ENCODE measurements at regions not wholly inside any gene's neighbourhood (a gene's known extent, or its start where the extent isn't known, plus 50 kb on each side); places are given as distances from the start of the nearest gene placed in this dataset.

- Histone ChIP-seq H3K9me3 (ENCODE audit: low read length) (no peaks in the 10 kb centered on the region), H3K9me2 (ENCODE audit: insufficient read depth, low read length) (no peaks in the 10 kb centered on the region), H3K4me3 (ENCODE audit: low read length) (no peak overlapping the region), H3K36me3 (ENCODE audit: insufficient read depth, low read length) (no peaks in the 10 kb centered on the region), H3F3A (ENCODE audit: insufficient read depth, low read length, poor library complexity, severe bottlenecking) (no peaks in the 10 kb centered on the region), H4K20me1 (ENCODE audit: insufficient read depth) (no peaks in the 10 kb centered on the region), H3K9ac (ENCODE audit: low read length) (no peak overlapping the region), H3K4me2 (ENCODE audit: low read length) (no peak overlapping the region), H2AFZ (ENCODE audit: low read depth, low read length) (no peak overlapping the region), H3K27me3 (ENCODE audit: insufficient read depth, low read depth, low read length) (no peaks in the 10 kb centered on the region), H3K27ac (ENCODE audit: low read length) (no peak overlapping the region), H3K79me2 (replicated peaks; ENCODE audit: insufficient read depth, low read length) (no peaks in the 10 kb centered on the region)
- TF ChIP-seq SMC3 (conservative IDR thresholded peaks at IDR 0.05; ENCODE audit: poor library complexity), result no peak
- no peak for TF ChIP-seq REST (IDR thresholded peaks at IDR 0.05; ENCODE audit: borderline replicate concordance)
- TF ChIP-seq RAD21 (conservative IDR thresholded peaks at IDR 0.05), result no peak
- no peak for TF ChIP-seq MXI1 (conservative IDR thresholded peaks at IDR 0.05; ENCODE audit: poor library complexity, severe bottlenecking)
- TF ChIP-seq CTCF (IDR thresholded peaks at IDR 0.05; ENCODE audit: poor library complexity, severe bottlenecking), result no peak
- no peak for TF ChIP-seq TAF1 (IDR thresholded peaks at IDR 0.05; ENCODE audit: low read depth)
- no peak for TF ChIP-seq EZH2 (IDR thresholded peaks at IDR 0.05; ENCODE audit: borderline replicate concordance, insufficient read depth, low read length, poor library complexity, severe bottlenecking)
- TF ChIP-seq POLR2AphosphoS5 (IDR thresholded peaks at IDR 0.05), result no peak
- no peak for TF ChIP-seq EP300 (conservative IDR thresholded peaks at IDR 0.05; ENCODE audit: poor library complexity, severe bottlenecking)
These were observed 1716.1 kb downstream of the OLFM4 start for GRCh38 chr13:54744747-54745146.

- Histone ChIP-seq H3K9me2 (ENCODE audit: insufficient read depth, low read length) (no peaks in the 10 kb centered on the region), H3K36me3 (ENCODE audit: insufficient read depth, low read length) (no peaks in the 10 kb centered on the region), H2AFZ (ENCODE audit: low read depth, low read length) (no peak overlapping the region), H4K20me1 (ENCODE audit: insufficient read depth) (no peaks in the 10 kb centered on the region), H3K4me2 (ENCODE audit: low read length) (no peak overlapping the region), H3F3A (ENCODE audit: insufficient read depth, low read length, poor library complexity, severe bottlenecking) (no peaks in the 10 kb centered on the region), H3K27ac (ENCODE audit: low read length) (no peak overlapping the region), H3K9ac (ENCODE audit: low read length) (no peak overlapping the region), H3K27me3 (ENCODE audit: insufficient read depth, low read depth, low read length) (no peaks in the 10 kb centered on the region), H3K9me3 (ENCODE audit: low read length) (no peaks in the 10 kb centered on the region), H3K79me2 (replicated peaks; ENCODE audit: insufficient read depth, low read length) (no peaks in the 10 kb centered on the region), H3K4me3 (ENCODE audit: low read length) (no peak overlapping the region)
- TF ChIP-seq SMC3 (conservative IDR thresholded peaks at IDR 0.05; ENCODE audit: poor library complexity) (no peak), EZH2 (IDR thresholded peaks at IDR 0.05; ENCODE audit: borderline replicate concordance, insufficient read depth, low read length, poor library complexity, severe bottlenecking) (no peak), POLR2AphosphoS5 (IDR thresholded peaks at IDR 0.05) (no peak)
These were observed 1721.9 kb downstream of the OLFM4 start for GRCh38 chr13:54750521-54750920.

- Histone ChIP-seq H3K27me3 (ENCODE audit: insufficient read depth, low read depth, low read length) (no peaks in the 10 kb centered on the region), H4K20me1 (ENCODE audit: insufficient read depth) (no peaks in the 10 kb centered on the region), H3K9me3 (ENCODE audit: low read length) (no peaks in the 10 kb centered on the region), H3K4me2 (ENCODE audit: low read length) (no peak overlapping the region), H3K27ac (ENCODE audit: low read length) (no peak overlapping the region), H3K4me3 (ENCODE audit: low read length) (no peak overlapping the region), H3F3A (ENCODE audit: insufficient read depth, low read length, poor library complexity, severe bottlenecking) (no peaks in the 10 kb centered on the region), H2AFZ (ENCODE audit: low read depth, low read length) (no peak overlapping the region), H3K79me2 (replicated peaks; ENCODE audit: insufficient read depth, low read length) (no peaks in the 10 kb centered on the region), H3K36me3 (ENCODE audit: insufficient read depth, low read length) (no peaks in the 10 kb centered on the region), H3K9ac (ENCODE audit: low read length) (no peak overlapping the region), H3K9me2 (ENCODE audit: insufficient read depth, low read length) (no peaks in the 10 kb centered on the region)
- TF ChIP-seq CTCF (IDR thresholded peaks at IDR 0.05; ENCODE audit: poor library complexity, severe bottlenecking), result no peak
- TF ChIP-seq EZH2 (IDR thresholded peaks at IDR 0.05; ENCODE audit: borderline replicate concordance, insufficient read depth, low read length, poor library complexity, severe bottlenecking), result no peak
- no peak for TF ChIP-seq TAF1 (IDR thresholded peaks at IDR 0.05; ENCODE audit: low read depth)
- no peak for TF ChIP-seq SMC3 (conservative IDR thresholded peaks at IDR 0.05; ENCODE audit: poor library complexity)
- TF ChIP-seq POLR2AphosphoS5 (IDR thresholded peaks at IDR 0.05), result no peak
- no peak for TF ChIP-seq EP300 (conservative IDR thresholded peaks at IDR 0.05; ENCODE audit: poor library complexity, severe bottlenecking)
- no peak for TF ChIP-seq RAD21 (conservative IDR thresholded peaks at IDR 0.05)
- no peak for TF ChIP-seq REST (IDR thresholded peaks at IDR 0.05; ENCODE audit: borderline replicate concordance)
- TF ChIP-seq MXI1 (conservative IDR thresholded peaks at IDR 0.05; ENCODE audit: poor library complexity, severe bottlenecking), result no peak
These were observed 1730.2 kb downstream of the OLFM4 start for GRCh38 chr13:54758795-54759194.
